Progenitor cell of endocrine pancreas (in vitro differentiated cells): ENCODE measurements at regions not wholly inside any gene's neighbourhood (a gene's known extent, or its start where the extent isn't known, plus 50 kb on each side); places are given as distances from the start of the nearest gene placed in this dataset.

Experiments used
- DNase-seq: peaks from one replicate; pipeline ENCODE4 v3.0.0; 2021; ENCODE audit warnings: low spot score; ENCODE audit not compliant: unreplicated experiment
- H3K27ac Mint-ChIP-seq: 2 replicates; pipeline ENCODE4 v1.8.0; 2021; ENCODE audit warnings: mild to moderate bottlenecking, moderate library complexity, mixed read lengths
- H3K27me3 Mint-ChIP-seq: 2 replicates; pipeline ENCODE4 v1.8.0; 2021; ENCODE audit warnings: mixed read lengths
- H3K36me3 Mint-ChIP-seq: 2 replicates; pipeline ENCODE4 v1.8.0; 2022; ENCODE audit warnings: mixed read lengths; ENCODE audit not compliant: insufficient read depth
- H3K4me1 Mint-ChIP-seq: 2 replicates; pipeline ENCODE4 v1.8.0; 2021; ENCODE audit warnings: low read depth, mixed read lengths
- H3K4me3 Mint-ChIP-seq: 2 replicates; pipeline ENCODE4 v1.8.0; 2021; ENCODE audit warnings: low read depth, mild to moderate bottlenecking, moderate library complexity, mixed read lengths
- H3K9me3 Mint-ChIP-seq: 2 replicates; pipeline ENCODE4 v1.8.0; 2021; ENCODE audit warnings: low read depth, mixed read lengths
- CTCF ChIP-seq: fragments of 200-600 bp; sonication (generic); IDR thresholded peaks from one replicate; pipeline ENCODE4 v1.5.0; 2021; ENCODE audit warnings: antibody characterized with exemption, mild to moderate bottlenecking; ENCODE audit not compliant: unreplicated experiment

- Mint-ChIP-seq H3K9me3 (peaks cover 9% of the 10 kb centered on the region), H3K4me1 (no peaks in the 10 kb centered on the region), H3K27me3 (no peaks in the 10 kb centered on the region), H3K36me3 (peaks cover 1% of the 10 kb centered on the region), H3K27ac (no peak overlapping the region), H3K4me3 (no peak overlapping the region)
- no peak for TF ChIP-seq CTCF
- DNase-seq, result no peak
Observed at GRCh38 chr4:12260453-12260852, 831.8 kb upstream of the HS3ST1 start.

- H3K4me3 Mint-ChIP-seq, result no peak overlapping the region
- DNase-seq, result no peak
- no peaks in the 10 kb centered on the region for H3K27me3 Mint-ChIP-seq
- H3K27ac Mint-ChIP-seq, result no peak overlapping the region
- H3K4me1 Mint-ChIP-seq, result peaks cover 8% of the 10 kb centered on the region
- no peaks in the 10 kb centered on the region for H3K36me3 Mint-ChIP-seq
- TF ChIP-seq CTCF, result no peak
- H3K9me3 Mint-ChIP-seq, result no peaks in the 10 kb centered on the region
Observed at GRCh38 chr4:12244973-12245372, 816.3 kb upstream of the HS3ST1 start.

- Mint-ChIP-seq H3K36me3 (no peaks in the 10 kb centered on the region), H3K27me3 (no peaks in the 10 kb centered on the region), H3K9me3 (no peaks in the 10 kb centered on the region), H3K27ac (no peak overlapping the region), H3K4me1 (peaks cover 8% of the 10 kb centered on the region), H3K4me3 (no peak overlapping the region)
- no peak for DNase-seq
- TF ChIP-seq CTCF, result no peak
Observed at GRCh38 chr4:12242354-12242753, 813.7 kb upstream of the HS3ST1 start.

- TF ChIP-seq CTCF, result no peak
- Mint-ChIP-seq H3K27me3 (no peaks in the 10 kb centered on the region), H3K4me1 (peaks cover 8% of the 10 kb centered on the region), H3K4me3 (no peak overlapping the region), H3K27ac (no peak overlapping the region), H3K36me3 (no peaks in the 10 kb centered on the region), H3K9me3 (no peaks in the 10 kb centered on the region)
- DNase-seq, result no peak
Observed at GRCh38 chr4:12239897-12240636, 811.4 kb upstream of the HS3ST1 start.

- Mint-ChIP-seq H3K36me3 (no peaks in the 10 kb centered on the region), H3K4me1 (no peaks in the 10 kb centered on the region), H3K27me3 (no peaks in the 10 kb centered on the region), H3K4me3 (no peak overlapping the region), H3K27ac (no peak overlapping the region), H3K9me3 (peaks cover 4% of the 10 kb centered on the region)
- no peak for DNase-seq
- no peak for TF ChIP-seq CTCF
Observed at GRCh38 chr4:12231098-12231497, 802.4 kb upstream of the HS3ST1 start.
